HEK293 (cell line): ENCODE measurements at regions not wholly inside any gene's neighbourhood (a gene's known extent, or its start where the extent isn't known, plus 50 kb on each side); places are given as distances from the start of the nearest gene placed in this dataset.

Source experiments
- CTCF ChIA-PET: fragments of 350-600 bp; formaldehyde crosslinking; extraction: SDS; loops from one replicate; lab custom pipeline; 2021; ENCODE audit warnings: antibody characterized with exemption; lab: Yijun Ruan, JAX
- POLR2A ChIA-PET: fragments of 300-600 bp; formaldehyde crosslinking; extraction: SDS; loops from one replicate; lab custom pipeline; 2020; ENCODE audit warnings: antibody characterized with exemption, inconsistent platforms; lab: Yijun Ruan, JAX
- H3K27ac ChIP-seq: fragments of 200-500 bp; sonication (Bioruptor generic); 2 replicates; pipeline ENCODE4 v1.5.1; 2014; ENCODE audit warnings: low read depth, low read length, control low read depth, inconsistent platforms; ENCODE audit errors: extremely low read depth
- H3K36me3 ChIP-seq, 2 experiments: fragments of 200-500 bp in 1 of 2; sonication (Bioruptor generic) in 1 of 2; 1 replicate in 1 of 2; 2 replicates in 1 of 2; pipeline ENCODE4 v1.5.1; 2014 to 2017; ENCODE audit warnings: inconsistent platforms in 2 of 2, low read length in 2 of 2; ENCODE audit not compliant: control insufficient read depth in 2 of 2, insufficient read depth in 1 of 2
- H3K4me1 ChIP-seq: fragments of 200-500 bp; sonication (Bioruptor generic); 2 replicates; pipeline ENCODE4 v1.5.1; 2014; ENCODE audit warnings: mild to moderate bottlenecking, low read length, inconsistent platforms; ENCODE audit not compliant: control insufficient read depth, insufficient read depth
- H3K4me3 ChIP-seq: 2 replicates; pipeline ENCODE4 v1.5.1; 2011; ENCODE audit warnings: low read depth, mild to moderate bottlenecking, control low read depth, low read length, moderate library complexity
- H3K9me3 ChIP-seq: fragments of 200-500 bp; sonication (Bioruptor generic); 2 replicates; pipeline ENCODE4 v1.5.1; 2014; ENCODE audit warnings: low read depth, low read length, inconsistent platforms; ENCODE audit not compliant: control insufficient read depth, insufficient read depth
- ELK4 ChIP-seq: IDR thresholded peaks from 2 replicates; pipeline ENCODE4 v1.6.1; 2011; ENCODE audit warnings: mild to moderate bottlenecking, low read depth, low read length, borderline replicate concordance
- HOXD13 ChIP-seq: sonication (generic); formaldehyde crosslinking; IDR thresholded peaks from 2 replicates; pipeline ENCODE4 v1.8.0; 2022; ENCODE audit warnings: missing genetic modification reagents, borderline replicate concordance
- KLF10 ChIP-seq: fragments of 450-650 bp; IDR thresholded peaks from 2 replicates; pipeline ENCODE4 v1.5.1; 2018; ENCODE audit warnings: missing biosample characterization, mild to moderate bottlenecking, missing genetic modification characterization
- PRDM4 ChIP-seq: fragments of 450-650 bp; formaldehyde crosslinking; IDR thresholded peaks from 2 replicates; pipeline ENCODE4 v1.5.1; 2017; ENCODE audit warnings: missing biosample characterization, missing genetic modification characterization
- SCRT1 ChIP-seq: fragments of 450-650 bp; formaldehyde crosslinking; IDR thresholded peaks from 2 replicates; pipeline ENCODE4 v1.5.1; 2016; ENCODE audit warnings: missing biosample characterization, missing genetic modification characterization, borderline replicate concordance
- ZBTB49 ChIP-seq: fragments of 450-650 bp; formaldehyde crosslinking; IDR thresholded peaks from 2 replicates; pipeline ENCODE4 v1.5.1; 2016; ENCODE audit warnings: missing biosample characterization, missing genetic modification characterization, low read depth
- ZBTB7A ChIP-seq: fragments of 450-650 bp; formaldehyde crosslinking; IDR thresholded peaks from 2 replicates; pipeline ENCODE4 v1.5.1; 2016; ENCODE audit warnings: low read depth, missing biosample characterization, missing genetic modification characterization
- ZFP37 ChIP-seq: fragments of 450-650 bp; formaldehyde crosslinking; IDR thresholded peaks from 2 replicates; pipeline ENCODE4 v1.5.1; 2016; ENCODE audit warnings: missing biosample characterization, missing genetic modification characterization
- ZNF132 ChIP-seq: fragments of 450-650 bp; formaldehyde crosslinking; IDR thresholded peaks from 2 replicates; pipeline ENCODE4 v1.5.1; 2017; ENCODE audit warnings: missing biosample characterization, missing genetic modification characterization, borderline replicate concordance
- ZNF148 ChIP-seq: fragments of 450-650 bp; formaldehyde crosslinking; IDR thresholded peaks from 2 replicates; pipeline ENCODE4 v1.5.0; 2017; ENCODE audit warnings: missing biosample characterization, missing genetic modification characterization, borderline replicate concordance
- ZNF211 ChIP-seq: fragments of 450-650 bp; formaldehyde crosslinking; IDR thresholded peaks from 2 replicates; pipeline ENCODE4 v1.5.1; 2016; ENCODE audit warnings: low read depth, missing biosample characterization, missing genetic modification characterization
- ZNF221 ChIP-seq: fragments of 450-650 bp; formaldehyde crosslinking; IDR thresholded peaks from 2 replicates; pipeline ENCODE4 v1.5.1; 2017; ENCODE audit warnings: missing biosample characterization, missing genetic modification characterization, borderline replicate concordance
- ZNF223 ChIP-seq: fragments of 450-650 bp; formaldehyde crosslinking; IDR thresholded peaks from 2 replicates; pipeline ENCODE4 v1.5.1; 2016; ENCODE audit warnings: missing biosample characterization, missing genetic modification characterization
- ZNF426 ChIP-seq: fragments of 450-650 bp; formaldehyde crosslinking; IDR thresholded peaks from 2 replicates; pipeline ENCODE4 v1.5.1; 2017; ENCODE audit warnings: missing biosample characterization, missing genetic modification characterization, mild to moderate bottlenecking, inconsistent platforms, moderate library complexity
- ZNF610 ChIP-seq: fragments of 450-650 bp; formaldehyde crosslinking; IDR thresholded peaks from 2 replicates; pipeline ENCODE4 v1.5.1; 2016; ENCODE audit warnings: missing biosample characterization, missing genetic modification characterization, borderline replicate concordance
- ZNF658 ChIP-seq: fragments of 450-650 bp; formaldehyde crosslinking; IDR thresholded peaks from 2 replicates; pipeline ENCODE4; 2016; ENCODE audit warnings: missing biosample characterization, missing genetic modification characterization
- ZNF776 ChIP-seq: fragments of 450-650 bp; formaldehyde crosslinking; IDR thresholded peaks from 2 replicates; pipeline ENCODE4 v1.5.0; 2017; ENCODE audit warnings: missing biosample characterization, missing genetic modification characterization, borderline replicate concordance
- ZXDB ChIP-seq: fragments of 450-650 bp; formaldehyde crosslinking; IDR thresholded peaks from 2 replicates; pipeline ENCODE4 v1.5.1; 2016; ENCODE audit warnings: missing biosample characterization, missing genetic modification characterization
- TF ChIP-seq, protein P1 (sequence below): fragments of 450-650 bp; formaldehyde crosslinking; IDR thresholded peaks from 2 replicates; pipeline ENCODE4 v1.5.1; 2016; ENCODE audit warnings: missing biosample characterization, missing genetic modification characterization, borderline replicate concordance
- TF ChIP-seq, protein P2 (sequence below): fragments of 450-650 bp; formaldehyde crosslinking; IDR thresholded peaks from 2 replicates; pipeline ENCODE4 v1.5.1; 2016; ENCODE audit warnings: missing biosample characterization, missing genetic modification characterization

DNA sequence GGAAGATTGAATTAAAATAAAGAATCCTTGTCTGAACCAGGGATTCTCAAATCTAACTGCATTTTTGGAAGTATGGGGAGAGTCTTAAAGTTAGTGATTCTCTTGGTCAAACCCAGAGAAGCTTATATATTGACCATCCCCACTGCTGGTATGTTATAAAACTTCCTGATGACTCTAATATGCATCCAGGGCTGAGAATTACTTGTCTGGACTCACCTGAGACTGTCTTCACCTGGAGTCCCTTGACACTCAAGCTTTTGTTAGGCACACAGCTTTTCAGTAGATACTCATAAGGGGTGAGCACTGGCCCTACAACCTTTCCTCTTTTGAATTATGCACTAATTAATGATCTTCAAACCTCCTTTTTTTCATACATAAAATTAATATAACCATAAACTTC is 149.6 kb upstream of the GULP1 start (continued):
- TF ChIP-seq ZBTB7A (tag by site-specific recombination) = no peak
- TF ChIP-seq ZNF221 (tag by site-specific recombination) = no peak
- TF ChIP-seq ZNF211 (tag by site-specific recombination) = no peak
- TF ChIP-seq PRDM4 (tag by site-specific recombination) = no peak
- no peak for TF ChIP-seq ZXDB (tag by site-specific recombination)
- no peak for TF ChIP-seq ZNF658 (tag by site-specific recombination)
- no peak for TF ChIP-seq ZBTB49 (tag by site-specific recombination)

DNA sequence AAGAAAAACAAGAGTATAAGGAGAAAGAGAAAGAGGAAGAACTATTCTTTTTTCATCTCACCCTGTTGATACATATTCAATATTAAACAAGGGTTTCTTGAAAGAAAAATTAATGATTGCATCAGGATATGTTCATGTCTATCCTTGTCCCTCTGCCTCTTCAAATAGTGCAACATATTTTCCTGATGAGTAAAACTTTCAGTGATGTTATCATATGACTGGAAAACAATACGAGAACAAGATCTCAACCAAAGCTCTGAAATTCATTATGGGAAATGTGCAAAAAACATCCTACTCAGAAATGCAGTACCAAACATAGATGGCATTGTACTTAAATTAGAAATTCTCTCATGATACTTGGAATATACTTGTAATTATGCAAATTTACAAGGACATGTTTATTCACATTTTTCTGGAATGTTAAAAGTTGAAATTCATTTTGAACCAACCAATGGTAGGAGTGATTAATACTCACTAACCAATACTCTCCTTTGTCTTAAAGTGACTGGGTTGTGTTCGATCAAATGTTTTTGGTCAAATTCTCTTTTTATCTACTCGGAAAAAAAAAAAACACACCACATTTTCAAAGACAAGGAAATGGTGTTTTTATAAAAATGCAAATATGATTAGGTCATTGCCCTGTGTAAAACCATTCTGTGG is 148.9 kb upstream of the GULP1 start:
- H3K36me3 ChIP-seq = no peaks in the 10 kb centered on the region
- no peaks in the 10 kb centered on the region for H3K4me1 ChIP-seq
- H3K27ac ChIP-seq = no peak overlapping the region
- CTCF ChIA-PET = no interaction called here
- no peak overlapping the region for H3K4me3 ChIP-seq
- no peaks in the 10 kb centered on the region for H3K9me3 ChIP-seq
- POLR2A ChIA-PET = no interaction called here
- TF ChIP-seq ZNF776 (tag by site-specific recombination) (no peak), ELK4 (no peak), KLF10 (tag by site-specific recombination) (no peak), ZNF223 (tag by site-specific recombination) (no peak), HOXD13 (CRISPR knock-in tag) (no peak), ZNF148 (tag by site-specific recombination) (no peak), ZFP37 (tag by site-specific recombination) (no peak), ZNF610 (tag by site-specific recombination) (no peak), ZNF132 (tag by site-specific recombination) (no peak), ZNF426 (tag by site-specific recombination) (no peak), SCRT1 (no peak)
- TF ChIP-seq, protein P1, sequence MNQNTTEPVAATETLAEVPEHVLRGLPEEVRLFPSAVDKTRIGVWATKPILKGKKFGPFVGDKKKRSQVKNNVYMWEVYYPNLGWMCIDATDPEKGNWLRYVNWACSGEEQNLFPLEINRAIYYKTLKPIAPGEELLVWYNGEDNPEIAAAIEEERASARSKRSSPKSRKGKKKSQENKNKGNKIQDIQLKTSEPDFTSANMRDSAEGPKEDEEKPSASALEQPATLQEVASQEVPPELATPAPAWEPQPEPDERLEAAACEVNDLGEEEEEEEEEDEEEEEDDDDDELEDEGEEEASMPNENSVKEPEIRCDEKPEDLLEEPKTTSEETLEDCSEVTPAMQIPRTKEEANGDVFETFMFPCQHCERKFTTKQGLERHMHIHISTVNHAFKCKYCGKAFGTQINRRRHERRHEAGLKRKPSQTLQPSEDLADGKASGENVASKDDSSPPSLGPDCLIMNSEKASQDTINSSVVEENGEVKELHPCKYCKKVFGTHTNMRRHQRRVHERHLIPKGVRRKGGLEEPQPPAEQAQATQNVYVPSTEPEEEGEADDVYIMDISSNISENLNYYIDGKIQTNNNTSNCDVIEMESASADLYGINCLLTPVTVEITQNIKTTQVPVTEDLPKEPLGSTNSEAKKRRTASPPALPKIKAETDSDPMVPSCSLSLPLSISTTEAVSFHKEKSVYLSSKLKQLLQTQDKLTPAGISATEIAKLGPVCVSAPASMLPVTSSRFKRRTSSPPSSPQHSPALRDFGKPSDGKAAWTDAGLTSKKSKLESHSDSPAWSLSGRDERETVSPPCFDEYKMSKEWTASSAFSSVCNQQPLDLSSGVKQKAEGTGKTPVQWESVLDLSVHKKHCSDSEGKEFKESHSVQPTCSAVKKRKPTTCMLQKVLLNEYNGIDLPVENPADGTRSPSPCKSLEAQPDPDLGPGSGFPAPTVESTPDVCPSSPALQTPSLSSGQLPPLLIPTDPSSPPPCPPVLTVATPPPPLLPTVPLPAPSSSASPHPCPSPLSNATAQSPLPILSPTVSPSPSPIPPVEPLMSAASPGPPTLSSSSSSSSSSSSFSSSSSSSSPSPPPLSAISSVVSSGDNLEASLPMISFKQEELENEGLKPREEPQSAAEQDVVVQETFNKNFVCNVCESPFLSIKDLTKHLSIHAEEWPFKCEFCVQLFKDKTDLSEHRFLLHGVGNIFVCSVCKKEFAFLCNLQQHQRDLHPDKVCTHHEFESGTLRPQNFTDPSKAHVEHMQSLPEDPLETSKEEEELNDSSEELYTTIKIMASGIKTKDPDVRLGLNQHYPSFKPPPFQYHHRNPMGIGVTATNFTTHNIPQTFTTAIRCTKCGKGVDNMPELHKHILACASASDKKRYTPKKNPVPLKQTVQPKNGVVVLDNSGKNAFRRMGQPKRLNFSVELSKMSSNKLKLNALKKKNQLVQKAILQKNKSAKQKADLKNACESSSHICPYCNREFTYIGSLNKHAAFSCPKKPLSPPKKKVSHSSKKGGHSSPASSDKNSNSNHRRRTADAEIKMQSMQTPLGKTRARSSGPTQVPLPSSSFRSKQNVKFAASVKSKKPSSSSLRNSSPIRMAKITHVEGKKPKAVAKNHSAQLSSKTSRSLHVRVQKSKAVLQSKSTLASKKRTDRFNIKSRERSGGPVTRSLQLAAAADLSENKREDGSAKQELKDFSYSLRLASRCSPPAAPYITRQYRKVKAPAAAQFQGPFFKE = no peak
- TF ChIP-seq, protein P2, sequence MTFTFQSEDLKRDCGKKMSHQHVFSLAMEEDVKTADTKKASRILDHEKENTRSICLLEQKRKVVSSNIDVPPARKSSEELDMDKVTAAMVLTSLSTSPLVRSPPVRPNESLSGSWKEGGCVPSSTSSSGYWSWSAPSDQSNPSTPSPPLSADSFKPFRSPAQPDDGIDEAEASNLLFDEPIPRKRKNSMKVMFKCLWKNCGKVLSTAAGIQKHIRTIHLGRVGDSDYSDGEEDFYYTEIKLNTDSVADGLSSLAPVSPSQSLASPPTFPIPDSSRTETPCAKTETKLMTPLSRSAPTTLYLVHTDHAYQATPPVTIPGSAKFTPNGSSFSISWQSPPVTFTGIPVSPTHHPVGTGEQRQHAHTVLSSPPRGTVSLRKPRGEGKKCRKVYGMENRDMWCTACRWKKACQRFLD = no peak
